GM12878 (cell line): ENCODE measurements at regions not wholly inside any gene's neighbourhood (a gene's known extent, or its start where the extent isn't known, plus 50 kb on each side); places are given as distances from the start of the nearest gene placed in this dataset.

Experiments
- ATAC-seq: fragments of 200-7000 bp; cut with Tn5 transposase; 3 replicates; pipeline ENCODE4 v1.9.1; 2020; ENCODE audit warnings: mild to moderate bottlenecking, moderate library complexity
- BruUV-seq: library from RNA; stranded (reverse); fragments of 400-500 nt; replicated peaks from 2 replicates; lab custom pipeline; 2021; lab: Mats Ljungman, UMichigan
- CTCF ChIA-PET: fragments of 300-600 bp; sonication (Branson Sonifier 250); formaldehyde crosslinking; extraction: SDS; loops from one replicate; lab custom pipeline; 2021; ENCODE audit warnings: inconsistent platforms; lab: Yijun Ruan, JAX
- POLR2A ChIA-PET: fragments of 350-600 bp; formaldehyde crosslinking; extraction: SDS; loops from one replicate; lab custom pipeline; 2021; ENCODE audit warnings: inconsistent platforms; lab: Charles Lee
- RAD21 ChIA-PET: fragments of 300-600 bp; sonication (Branson Sonifier 250); formaldehyde crosslinking; loops from one replicate; lab custom pipeline; 2023; ENCODE audit warnings: antibody characterized with exemption; ENCODE audit not compliant: unreplicated experiment; lab: Charles Lee
- SMC1A ChIA-PET: fragments of 300-600 bp; sonication (Branson Sonifier 250); formaldehyde crosslinking; loops from one replicate; lab custom pipeline; 2023; ENCODE audit not compliant: unreplicated experiment, uncharacterized antibody; lab: Charles Lee
- DNase-seq: peaks from one replicate; pipeline ENCODE4 v3.0.0-alpha.2; 2011; ENCODE audit warnings: low read depth, low spot score
- FAIRE-seq: peaks from 3 replicates; lab custom pipeline; 2011; peaks lifted over from hg19 to GRCh38; lab: Jason Lieb, UNC
- H2AFZ ChIP-seq: 2 replicates; pipeline ENCODE4 v1.6.0; 2011; ENCODE audit warnings: low read depth, low read length, control low read depth; ENCODE audit not compliant: control insufficient read depth
- H3K27ac ChIP-seq: 2 replicates; pipeline ENCODE4 v1.5.1; 2011; ENCODE audit warnings: control low read depth; ENCODE audit not compliant: control insufficient read depth, insufficient read depth
- H3K27me3 ChIP-seq, 2 experiments: replicated peaks in 1 of 2; 2 replicates each; pipeline versions ENCODE4 v1.6.0 to v1.6.1; 2011; ENCODE audit warnings: low read length in 1 of 2; ENCODE audit not compliant: control insufficient read depth in 2 of 2, insufficient read depth in 2 of 2
- H3K36me3 ChIP-seq, 2 experiments: 2 replicates each; pipeline ENCODE4 v1.5.1; 2011; ENCODE audit warnings: low read length in 1 of 2; ENCODE audit not compliant: control insufficient read depth in 2 of 2, insufficient read depth in 2 of 2
- H3K4me1 ChIP-seq: 2 replicates; pipeline ENCODE4 v1.6.1; 2011; ENCODE audit warnings: mild to moderate bottlenecking, low read length, moderate library complexity, mixed read lengths; ENCODE audit not compliant: control insufficient read depth, insufficient read depth
- H3K4me2 ChIP-seq: 2 replicates; pipeline ENCODE4 v1.6.0; 2011; ENCODE audit warnings: control low read depth; ENCODE audit not compliant: control insufficient read depth, insufficient read depth
- H3K4me3 ChIP-seq: fragments of 200-600 bp; sonication (generic); 2 replicates; pipeline ENCODE4 v1.5.1; 2016
- H3K79me2 ChIP-seq: 2 replicates; pipeline ENCODE4 v1.6.0; 2011; ENCODE audit warnings: low read length; ENCODE audit not compliant: control insufficient read depth, insufficient read depth
- H3K9ac ChIP-seq: 2 replicates; pipeline ENCODE4 v1.8.0; 2011; ENCODE audit warnings: low read length, control low read depth, mixed read lengths; ENCODE audit not compliant: control insufficient read depth, insufficient read depth
- H3K9me3 ChIP-seq: replicated peaks from 3 replicates; pipeline ENCODE4 v1.5.1; 2011; ENCODE audit warnings: mild to moderate bottlenecking, low read length; ENCODE audit not compliant: control insufficient read depth, insufficient read depth
- H4K20me1 ChIP-seq: 2 replicates; pipeline ENCODE4 v1.6.0; 2011; ENCODE audit not compliant: control insufficient read depth, insufficient read depth
- CTCF ChIP-seq, 3 experiments: IDR thresholded peaks in 2 of 3; conservative IDR thresholded peaks in 1 of 3; 2 replicates each; pipeline ENCODE4 v1.5.1; 2011; ENCODE audit warnings: low read depth in 3 of 3, low read length in 3 of 3, mild to moderate bottlenecking in 3 of 3, control low read depth in 2 of 3, moderate library complexity in 2 of 3, inconsistent platforms in 1 of 3, mixed read lengths in 1 of 3; ENCODE audit not compliant: control insufficient read depth in 2 of 3, insufficient read depth in 1 of 3; ENCODE audit errors: extremely low read depth in 1 of 3
- FOXK2 ChIP-seq: fragments of 450-650 bp; IDR thresholded peaks from 2 replicates; pipeline ENCODE4 v1.6.1; 2017; ENCODE audit warnings: mild to moderate bottlenecking, moderate library complexity
- HDAC6 ChIP-seq: fragments of 200-600 bp; sonication (generic); IDR thresholded peaks from one replicate; pipeline ENCODE4 v1.8.0; 2017; ENCODE audit warnings: antibody characterized with exemption; ENCODE audit not compliant: unreplicated experiment
- PKNOX1 ChIP-seq: fragments of 450-650 bp; IDR thresholded peaks from 2 replicates; pipeline ENCODE4 v1.6.1; 2016; ENCODE audit warnings: mild to moderate bottlenecking
- RAD21 ChIP-seq: IDR thresholded peaks from 2 replicates; pipeline ENCODE4 v1.6.1; 2011; ENCODE audit warnings: mild to moderate bottlenecking, low read depth, low read length, moderate library complexity; ENCODE audit not compliant: insufficient read depth
- SMC3 ChIP-seq: IDR thresholded peaks from 2 replicates; pipeline ENCODE4 v1.6.1; 2011; ENCODE audit warnings: low read length, improper control_type of control experiment, borderline replicate concordance
- WGBS: methylation state at CpG from one replicate; pipeline ENCODE4 v1.1.6; 2016; ENCODE audit warnings: low lambda C conversion rate; ENCODE audit not compliant: insufficient replicate concordance, insufficient coverage; ENCODE audit errors: missing lambda C conversion rate; 5-methylcytosine and 5-hydroxymethylcytosine counted together
- in situ Hi-C: fragments of 300-500 bp; cut with MboI; formaldehyde crosslinking; loops from 9 replicates; pipeline ENCODE4 v1.14.3; 2018; ENCODE audit warnings: mixed read lengths
- intact Hi-C: fragments of 100-400 bp; cut with micrococcal nuclease; formaldehyde crosslinking; loops from one replicate; pipeline ENCODE4 v1.14.2; 2022; ENCODE audit not compliant: unreplicated experiment

GRCh38 chr7:131692131-131692960, 135.9 kb upstream of the PODXL start:
- no peaks in the 10 kb centered on the region for H3K36me3 ChIP-seq
- TF ChIP-seq HDAC6 (no peak), CTCF (IDR thresholded peaks at IDR 0.05 in 2 of 3, conservative IDR thresholded peaks at IDR 0.05 in 1 of 3; ENCODE audit: control insufficient read depth in 2 of 3, extremely low read depth in 1 of 3, insufficient read depth in 1 of 3, low read depth in 3 of 3, low read length in 3 of 3) (peak; percentile 63 to 86 (median 80)), RAD21 (peak; percentile 52), SMC3 (peak; percentile 19; the same call in 1 of the 2 replicates), FOXK2 (no peak), PKNOX1 (no peak)
- no TSS peak for BruUV-seq
- 19% methylated on average over 29 of the region's 30 CpGs for WGBS
- H3K9me3 ChIP-seq = no peaks in the 10 kb centered on the region
- ChIA-PET CTCF (interaction anchor here (1.0 to 3.9 kb wide), 6 partner anchors 11 to 888 kb away, joined by 3 to 23 read pairs (median 4); no protein-coding TSS in a partner anchor), SMC1A (interaction anchor here (0.7 kb wide), 1 partner anchor 888 kb away, joined by 3 read pairs; no protein-coding TSS in a partner anchor), POLR2A (interaction anchor here (0.6 kb wide), 1 partner anchor 10 kb away, joined by 4 read pairs; no protein-coding TSS in a partner anchor), RAD21 (interaction anchor here (0.5 to 1.3 kb wide), 2 partner anchors 12 to 356 kb away, joined by 3 read pairs; no protein-coding TSS in a partner anchor)
- in situ Hi-C loops = no loop called here
- no peaks in the 10 kb centered on the region for H3K4me1 ChIP-seq
- H3K27me3 ChIP-seq = peaks cover 2 to 3% of the 10 kb centered on the region in 2 experiments; a peak in 2 of 4 replicates
- H3K4me3 ChIP-seq = no peak overlapping the region
- peak; percentile 18 for FAIRE-seq
- intact Hi-C loops = loop anchor here (10.0 kb wide), 1 partner anchor 562 kb away; no protein-coding TSS in a partner anchor
- no peak overlapping the region for H3K9ac ChIP-seq
- no peak overlapping the region for H2AFZ ChIP-seq
- DNase-seq = no peak
- H3K79me2 ChIP-seq = no peaks in the 10 kb centered on the region
- peak; percentile 83 for ATAC-seq
- H3K4me2 ChIP-seq = no peak overlapping the region
- no peaks in the 10 kb centered on the region for H4K20me1 ChIP-seq
- no peak overlapping the region for H3K27ac ChIP-seq
